Mesothelial cell of epicardium (in vitro differentiated cells): ENCODE measurements at regions not wholly inside any gene's neighbourhood (a gene's known extent, or its start where the extent isn't known, plus 50 kb on each side); places are given as distances from the start of the nearest gene placed in this dataset.

Source experiments
- DNase-seq, 2 experiments: peaks; one replicate each; pipeline ENCODE4 v3.0.0; 2021; ENCODE audit warnings: low spot score in 2 of 2; ENCODE audit not compliant: unreplicated experiment in 2 of 2
- H3K27ac Mint-ChIP-seq: 2 replicates; pipeline ENCODE4 v1.8.0; 2021; ENCODE audit warnings: mixed read lengths
- H3K27me3 Mint-ChIP-seq: 2 replicates; pipeline ENCODE4 v1.8.0; 2021; ENCODE audit warnings: low read depth, mixed read lengths
- H3K36me3 Mint-ChIP-seq: 2 replicates; pipeline ENCODE4 v1.8.0; 2021; ENCODE audit warnings: mixed read lengths
- H3K4me1 Mint-ChIP-seq: 2 replicates; pipeline ENCODE4 v1.8.0; 2021; ENCODE audit warnings: mixed read lengths
- H3K4me3 Mint-ChIP-seq: 2 replicates; pipeline ENCODE4 v1.8.0; 2021; ENCODE audit warnings: mild to moderate bottlenecking, moderate library complexity, mixed read lengths
- H3K9me3 Mint-ChIP-seq: 2 replicates; pipeline ENCODE4 v1.8.0; 2021; ENCODE audit warnings: mixed read lengths
- TF ChIP-seq, protein P1 (sequence below): fragments of 200-600 bp; sonication (generic); IDR thresholded peaks from one replicate; pipeline ENCODE4 v1.5.0; 2021; ENCODE audit warnings: antibody characterized with exemption; ENCODE audit not compliant: unreplicated experiment

DNA sequence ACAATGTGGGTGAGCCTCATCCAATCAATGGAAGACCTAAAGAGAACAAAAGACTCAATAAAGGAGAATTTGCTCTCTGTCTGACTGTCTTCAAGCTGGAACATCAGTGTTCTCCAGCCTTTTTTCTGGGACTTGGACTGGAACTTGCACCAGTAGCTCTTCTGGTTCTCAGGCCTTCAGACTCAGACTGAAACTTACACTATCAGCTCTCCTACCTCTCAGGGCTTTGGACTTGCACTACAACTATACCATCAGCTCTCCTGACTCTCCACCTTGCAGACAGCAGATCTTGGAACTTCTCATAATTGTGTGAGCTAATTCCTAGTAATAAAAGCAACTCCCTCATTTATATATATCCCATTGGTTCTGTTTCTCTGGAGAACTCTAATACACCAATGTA, 185.9 kb downstream of the SMIM20 start:
- Mint-ChIP-seq H3K27me3 (peaks cover 1% of the 10 kb centered on the region), H3K27ac (no peak overlapping the region), H3K4me1 (no peaks in the 10 kb centered on the region), H3K4me3 (no peak overlapping the region), H3K36me3 (no peaks in the 10 kb centered on the region), H3K9me3 (peaks cover 36% of the 10 kb centered on the region)
- no peak for DNase-seq
- TF ChIP-seq, protein P1, sequence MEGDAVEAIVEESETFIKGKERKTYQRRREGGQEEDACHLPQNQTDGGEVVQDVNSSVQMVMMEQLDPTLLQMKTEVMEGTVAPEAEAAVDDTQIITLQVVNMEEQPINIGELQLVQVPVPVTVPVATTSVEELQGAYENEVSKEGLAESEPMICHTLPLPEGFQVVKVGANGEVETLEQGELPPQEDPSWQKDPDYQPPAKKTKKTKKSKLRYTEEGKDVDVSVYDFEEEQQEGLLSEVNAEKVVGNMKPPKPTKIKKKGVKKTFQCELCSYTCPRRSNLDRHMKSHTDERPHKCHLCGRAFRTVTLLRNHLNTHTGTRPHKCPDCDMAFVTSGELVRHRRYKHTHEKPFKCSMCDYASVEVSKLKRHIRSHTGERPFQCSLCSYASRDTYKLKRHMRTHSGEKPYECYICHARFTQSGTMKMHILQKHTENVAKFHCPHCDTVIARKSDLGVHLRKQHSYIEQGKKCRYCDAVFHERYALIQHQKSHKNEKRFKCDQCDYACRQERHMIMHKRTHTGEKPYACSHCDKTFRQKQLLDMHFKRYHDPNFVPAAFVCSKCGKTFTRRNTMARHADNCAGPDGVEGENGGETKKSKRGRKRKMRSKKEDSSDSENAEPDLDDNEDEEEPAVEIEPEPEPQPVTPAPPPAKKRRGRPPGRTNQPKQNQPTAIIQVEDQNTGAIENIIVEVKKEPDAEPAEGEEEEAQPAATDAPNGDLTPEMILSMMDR = no peak

DNA sequence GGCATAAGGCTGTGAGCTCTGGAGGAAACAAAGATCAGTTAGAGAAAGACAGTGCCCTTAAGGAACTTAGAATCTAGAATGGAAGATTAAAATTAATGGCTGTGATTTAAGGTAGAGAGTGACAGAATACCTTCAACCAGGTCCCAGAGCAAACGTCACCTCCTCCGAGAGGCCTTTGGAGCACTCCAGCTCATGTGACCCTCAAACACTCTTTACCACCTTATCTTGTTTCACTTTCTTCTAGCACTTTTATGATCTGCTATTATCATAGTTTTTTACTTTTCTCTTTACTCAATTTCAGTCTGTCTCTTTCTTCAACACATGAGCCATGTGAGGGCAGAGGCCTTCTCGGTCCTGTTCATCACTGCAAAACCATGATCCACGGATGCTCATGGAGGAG, 187.0 kb downstream of the SMIM20 start:
- TF ChIP-seq, protein P1 = no peak
- Mint-ChIP-seq H3K4me3 (no peak overlapping the region), H3K9me3 (peaks cover 32% of the 10 kb centered on the region), H3K36me3 (no peaks in the 10 kb centered on the region), H3K27ac (no peak overlapping the region), H3K4me1 (peaks cover 5% of the 10 kb centered on the region), H3K27me3 (no peaks in the 10 kb centered on the region)
- no peak for DNase-seq

DNA sequence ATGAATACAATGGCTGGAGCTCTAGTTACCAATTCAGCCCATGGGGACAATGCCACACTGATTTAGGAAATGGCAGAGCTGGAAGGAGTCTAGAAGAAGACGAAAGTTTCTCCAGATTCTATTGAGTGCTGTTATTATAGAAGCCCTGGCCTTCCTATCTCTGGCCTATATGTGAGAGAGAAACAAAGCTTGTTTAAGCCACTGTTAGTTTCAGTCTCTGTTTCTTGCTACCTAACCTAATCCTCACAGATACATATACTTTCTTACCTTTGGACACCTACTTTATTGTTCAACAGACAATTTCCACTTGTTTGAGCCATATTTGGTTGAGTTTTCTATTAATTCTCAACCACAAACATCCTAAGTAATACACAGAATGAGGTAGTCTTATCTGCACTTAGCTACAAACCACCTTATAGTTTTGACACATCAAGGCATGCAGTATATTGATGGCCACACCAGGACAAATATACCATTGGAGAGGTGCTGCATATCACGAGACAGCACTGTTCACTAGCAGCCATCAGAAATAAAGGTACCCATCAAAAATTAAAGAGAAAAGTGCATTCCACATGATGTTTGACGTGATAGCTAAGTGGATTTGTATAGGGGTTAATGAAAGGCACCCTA, 190.2 kb downstream of the SMIM20 start:
- Mint-ChIP-seq H3K36me3 (no peaks in the 10 kb centered on the region), H3K9me3 (peaks cover 10% of the 10 kb centered on the region), H3K27ac (no peak overlapping the region), H3K27me3 (no peaks in the 10 kb centered on the region), H3K4me3 (no peak overlapping the region), H3K4me1 (peaks cover 18% of the 10 kb centered on the region)
- TF ChIP-seq, protein P1 = no peak
- DNase-seq = no peak

DNA sequence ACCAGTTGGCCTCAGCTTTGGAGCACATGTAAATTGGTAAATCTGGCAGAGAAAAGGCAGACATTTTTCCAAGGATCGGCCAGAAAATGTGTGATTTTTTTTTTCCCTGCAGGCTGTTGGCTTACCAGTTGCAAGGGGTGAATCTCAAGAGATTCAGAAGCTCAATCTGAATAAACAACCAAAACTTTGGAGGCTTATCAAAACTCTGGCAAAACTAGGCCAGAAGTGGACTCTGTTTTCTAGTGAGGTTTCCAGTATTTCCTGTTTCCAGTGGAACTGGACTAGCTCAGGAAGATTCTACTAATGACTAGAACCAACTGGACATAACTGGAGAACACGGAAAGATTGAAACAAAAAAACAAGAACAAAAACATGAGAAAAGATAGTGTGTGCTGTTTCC, 191.3 kb downstream of the SMIM20 start:
- no peak for DNase-seq
- Mint-ChIP-seq H3K9me3 (no peaks in the 10 kb centered on the region), H3K4me1 (peaks cover 18% of the 10 kb centered on the region), H3K27ac (no peak overlapping the region), H3K27me3 (no peaks in the 10 kb centered on the region), H3K36me3 (no peaks in the 10 kb centered on the region), H3K4me3 (no peak overlapping the region)
- TF ChIP-seq, protein P1 = no peak

DNA sequence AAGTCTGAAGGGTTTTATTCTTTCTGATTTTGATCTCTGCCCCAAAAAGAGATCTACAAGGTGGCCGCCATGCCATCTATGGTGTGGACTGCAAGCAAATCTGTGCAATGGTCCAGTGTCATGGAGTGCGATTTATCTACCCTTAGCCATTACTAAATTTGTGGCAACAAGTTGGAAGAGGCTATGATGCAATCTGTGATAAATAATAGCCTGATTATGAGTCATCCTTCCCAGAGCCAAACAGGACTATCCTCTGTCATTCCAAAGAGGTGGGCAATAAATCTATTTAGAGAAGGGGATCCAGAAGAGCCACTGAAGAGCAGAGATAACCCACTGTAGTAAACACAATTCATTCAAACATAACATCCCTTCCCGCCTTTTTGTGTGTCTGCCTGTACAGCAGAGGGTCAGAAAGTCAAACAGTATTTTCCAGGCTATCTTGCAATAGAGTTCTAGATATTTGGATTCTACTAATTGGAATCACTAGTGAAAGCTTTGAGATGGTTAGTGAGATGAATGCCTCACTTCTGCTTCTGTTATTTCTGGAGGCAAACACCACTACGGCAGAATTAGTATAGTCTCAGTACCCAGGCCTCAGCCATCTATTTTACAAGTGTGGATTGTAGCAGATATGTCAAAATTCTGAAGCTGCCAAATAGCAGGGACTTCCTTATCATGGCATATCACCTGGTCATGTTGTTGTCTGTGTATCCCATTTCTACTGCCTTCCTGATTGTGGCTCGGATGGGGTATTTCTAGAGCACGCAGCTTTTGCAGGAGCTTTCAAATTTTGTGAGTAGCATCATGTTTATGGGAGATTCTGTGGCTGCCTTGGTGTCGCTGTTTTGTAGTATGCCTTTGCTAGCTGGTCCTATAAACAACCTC, 192.0 kb downstream of the SMIM20 start:
- Mint-ChIP-seq H3K4me3 (no peak overlapping the region), H3K9me3 (no peaks in the 10 kb centered on the region), H3K27ac (no peak overlapping the region), H3K27me3 (no peaks in the 10 kb centered on the region), H3K4me1 (peaks cover 18% of the 10 kb centered on the region), H3K36me3 (no peaks in the 10 kb centered on the region)
- DNase-seq = no peak
- TF ChIP-seq, protein P1 = no peak
